ENCODE measurements at regions not wholly inside any gene's neighbourhood (a gene's known extent, or its start where the extent isn't known, plus 50 kb on each side); places are given as distances from the start of the nearest gene placed in this dataset.
A peak's percentile ranks its signal among the peaks of the same experiment; 100 is the strongest.

DNA sequence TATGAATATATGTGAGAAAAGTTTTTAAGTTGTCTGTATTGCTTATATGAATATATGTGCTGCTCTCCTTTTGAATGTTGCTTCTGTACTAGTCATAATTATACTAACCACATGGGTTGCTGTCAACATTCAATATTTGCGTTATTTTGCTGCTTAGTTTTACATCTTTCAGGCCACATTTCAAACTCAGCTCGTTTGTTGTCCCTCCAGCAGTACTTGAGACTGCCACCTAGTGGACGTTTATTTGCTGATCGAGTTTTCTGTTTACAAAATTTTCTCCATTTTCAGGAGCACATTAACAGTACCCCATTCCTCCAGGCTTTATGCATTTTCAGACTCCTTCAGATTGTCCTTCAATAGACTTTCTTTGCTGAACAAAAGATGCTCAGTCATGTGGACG lies 75.8 kb downstream of the NUDT11 start:
- TF ChIP-seq EP300 (IDR thresholded peaks at IDR 0.05) (no peak), POLR2A (IDR thresholded peaks at IDR 0.05; ENCODE audit: low read depth) (no peak), POLR2AphosphoS5 (IDR thresholded peaks at IDR 0.05) (no peak)
- TF ChIP-seq, protein P1, sequence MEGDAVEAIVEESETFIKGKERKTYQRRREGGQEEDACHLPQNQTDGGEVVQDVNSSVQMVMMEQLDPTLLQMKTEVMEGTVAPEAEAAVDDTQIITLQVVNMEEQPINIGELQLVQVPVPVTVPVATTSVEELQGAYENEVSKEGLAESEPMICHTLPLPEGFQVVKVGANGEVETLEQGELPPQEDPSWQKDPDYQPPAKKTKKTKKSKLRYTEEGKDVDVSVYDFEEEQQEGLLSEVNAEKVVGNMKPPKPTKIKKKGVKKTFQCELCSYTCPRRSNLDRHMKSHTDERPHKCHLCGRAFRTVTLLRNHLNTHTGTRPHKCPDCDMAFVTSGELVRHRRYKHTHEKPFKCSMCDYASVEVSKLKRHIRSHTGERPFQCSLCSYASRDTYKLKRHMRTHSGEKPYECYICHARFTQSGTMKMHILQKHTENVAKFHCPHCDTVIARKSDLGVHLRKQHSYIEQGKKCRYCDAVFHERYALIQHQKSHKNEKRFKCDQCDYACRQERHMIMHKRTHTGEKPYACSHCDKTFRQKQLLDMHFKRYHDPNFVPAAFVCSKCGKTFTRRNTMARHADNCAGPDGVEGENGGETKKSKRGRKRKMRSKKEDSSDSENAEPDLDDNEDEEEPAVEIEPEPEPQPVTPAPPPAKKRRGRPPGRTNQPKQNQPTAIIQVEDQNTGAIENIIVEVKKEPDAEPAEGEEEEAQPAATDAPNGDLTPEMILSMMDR (IDR thresholded peaks at IDR 0.05): peak; percentile 43 to 71 (median 62)
